HUES64 (cell line): ENCODE measurements at regions not wholly inside any gene's neighbourhood (a gene's known extent, or its start where the extent isn't known, plus 50 kb on each side); places are given as distances from the start of the nearest gene placed in this dataset.

Source experiments
- H3K27ac ChIP-seq: 2 replicates; pipeline ENCODE4 v1.7.0; 2013; ENCODE audit warnings: low read depth, low read length, inconsistent platforms
- H3K27me3 ChIP-seq: 2 replicates; pipeline ENCODE4 v1.6.1; 2013; ENCODE audit warnings: mild to moderate bottlenecking, low read length; ENCODE audit not compliant: insufficient read depth
- H3K36me3 ChIP-seq: 2 replicates; pipeline ENCODE4 v1.6.1; 2013; ENCODE audit warnings: mild to moderate bottlenecking, low read length; ENCODE audit not compliant: insufficient read depth
- H3K4me1 ChIP-seq: 2 replicates; pipeline ENCODE4 v1.6.1; 2013; ENCODE audit warnings: mild to moderate bottlenecking, low read length, moderate library complexity; ENCODE audit not compliant: insufficient read depth
- H3K4me3 ChIP-seq: 2 replicates; pipeline ENCODE4 v1.5.1; 2013; ENCODE audit warnings: mild to moderate bottlenecking, low read length, moderate library complexity
- H3K9ac ChIP-seq: 2 replicates; pipeline ENCODE4 v1.6.1; 2013; ENCODE audit warnings: mild to moderate bottlenecking, low read depth, low read length
- H3K9me3 ChIP-seq: 2 replicates; pipeline ENCODE4 v1.6.1; 2013; ENCODE audit warnings: low read depth, low read length; ENCODE audit not compliant: insufficient read depth
- WGBS: fragments of 150-250, 120-280 bp; methylation state at CpG from one replicate; pipeline ENCODE4 v1.1.7; 2013; ENCODE audit warnings: missing lambda C conversion rate; 5-methylcytosine and 5-hydroxymethylcytosine counted together

GRCh38 chr5:163623524-163623923 is 118.1 kb downstream of the MAT2B start:
- Histone ChIP-seq H3K27me3 (no peaks in the 10 kb centered on the region), H3K36me3 (no peaks in the 10 kb centered on the region), H3K4me1 (no peaks in the 10 kb centered on the region), H3K27ac (no peak overlapping the region), H3K4me3 (no peak overlapping the region), H3K9ac (no peak overlapping the region), H3K9me3 (no peaks in the 10 kb centered on the region)
- WGBS: 90% methylated on average over 1 of the region's 2 CpGs

- WGBS: 87% methylated on average over 1 of the region's 2 CpGs
- H3K9ac ChIP-seq: no peak overlapping the region
- H3K9me3 ChIP-seq: no peaks in the 10 kb centered on the region
- no peaks in the 10 kb centered on the region for H3K27me3 ChIP-seq
- H3K36me3 ChIP-seq: no peaks in the 10 kb centered on the region
- no peaks in the 10 kb centered on the region for H3K4me1 ChIP-seq
- no peak overlapping the region for H3K27ac ChIP-seq
- H3K4me3 ChIP-seq: no peak overlapping the region
Observed at GRCh38 chr5:163623986-163624385, 118.6 kb downstream of the MAT2B start.

- Histone ChIP-seq H3K4me3 (no peak overlapping the region), H3K9me3 (no peaks in the 10 kb centered on the region), H3K36me3 (no peaks in the 10 kb centered on the region), H3K9ac (no peak overlapping the region), H3K27me3 (no peaks in the 10 kb centered on the region), H3K27ac (no peak overlapping the region), H3K4me1 (no peaks in the 10 kb centered on the region)
- WGBS: 95% methylated on average over 4 of the region's 5 CpGs
Observed at GRCh38 chr5:163624431-163624830, 119.0 kb downstream of the MAT2B start.

GRCh38 chr5:163626904-163627434 is 121.5 kb downstream of the MAT2B start:
- Histone ChIP-seq H3K27me3 (no peaks in the 10 kb centered on the region), H3K9me3 (no peaks in the 10 kb centered on the region), H3K36me3 (no peaks in the 10 kb centered on the region), H3K4me3 (no peak overlapping the region), H3K27ac (no peak overlapping the region), H3K4me1 (no peaks in the 10 kb centered on the region), H3K9ac (no peak overlapping the region)
- 93% methylated on average over 5 of the region's 5 CpGs for WGBS

GRCh38 chr5:163631856-163632255 is 126.4 kb downstream of the MAT2B start:
- H3K9me3 ChIP-seq: no peaks in the 10 kb centered on the region
- no peak overlapping the region for H3K4me3 ChIP-seq
- H3K36me3 ChIP-seq: no peaks in the 10 kb centered on the region
- H3K27ac ChIP-seq: no peak overlapping the region
- H3K27me3 ChIP-seq: no peaks in the 10 kb centered on the region
- WGBS: 92% methylated on average over 3 of the region's 3 CpGs
- no peaks in the 10 kb centered on the region for H3K4me1 ChIP-seq
- H3K9ac ChIP-seq: no peak overlapping the region

GRCh38 chr5:163633926-163634460 is 128.6 kb downstream of the MAT2B start:
- H3K27me3 ChIP-seq: no peaks in the 10 kb centered on the region
- H3K36me3 ChIP-seq: no peaks in the 10 kb centered on the region
- no peaks in the 10 kb centered on the region for H3K9me3 ChIP-seq
- no peak overlapping the region for H3K4me3 ChIP-seq
- 91% methylated on average over 3 of the region's 3 CpGs for WGBS
- no peaks in the 10 kb centered on the region for H3K4me1 ChIP-seq
- H3K9ac ChIP-seq: no peak overlapping the region
- no peak overlapping the region for H3K27ac ChIP-seq

- Histone ChIP-seq H3K9me3 (no peaks in the 10 kb centered on the region), H3K9ac (no peak overlapping the region), H3K27me3 (no peaks in the 10 kb centered on the region), H3K4me1 (no peaks in the 10 kb centered on the region), H3K4me3 (no peak overlapping the region), H3K36me3 (no peaks in the 10 kb centered on the region), H3K27ac (no peak overlapping the region)
- 97% methylated on average over 2 of the region's 2 CpGs for WGBS
Observed at GRCh38 chr5:163635631-163636030, 130.2 kb downstream of the MAT2B start.

- 71% methylated on average over 4 of the region's 4 CpGs for WGBS
- no peaks in the 10 kb centered on the region for H3K27me3 ChIP-seq
- H3K4me3 ChIP-seq: no peak overlapping the region
- H3K4me1 ChIP-seq: no peaks in the 10 kb centered on the region
- no peaks in the 10 kb centered on the region for H3K36me3 ChIP-seq
- H3K27ac ChIP-seq: no peak overlapping the region
- H3K9me3 ChIP-seq: no peaks in the 10 kb centered on the region
- H3K9ac ChIP-seq: no peak overlapping the region
Observed at GRCh38 chr5:163642904-163643303, 137.5 kb downstream of the MAT2B start.

- H3K27ac ChIP-seq: no peak overlapping the region
- WGBS: 88% methylated on average over 5 of the region's 5 CpGs
- H3K36me3 ChIP-seq: no peaks in the 10 kb centered on the region
- no peak overlapping the region for H3K4me3 ChIP-seq
- H3K4me1 ChIP-seq: no peaks in the 10 kb centered on the region
- H3K9me3 ChIP-seq: no peaks in the 10 kb centered on the region
- no peak overlapping the region for H3K9ac ChIP-seq
- no peaks in the 10 kb centered on the region for H3K27me3 ChIP-seq
Observed at GRCh38 chr5:163645421-163646416, 140.3 kb downstream of the MAT2B start.

GRCh38 chr5:163649514-163649913 is 144.1 kb downstream of the MAT2B start:
- H3K4me1 ChIP-seq: no peaks in the 10 kb centered on the region
- no peaks in the 10 kb centered on the region for H3K27me3 ChIP-seq
- no peak overlapping the region for H3K4me3 ChIP-seq
- 89% methylated on average over 2 of the region's 2 CpGs for WGBS
- no peak overlapping the region for H3K27ac ChIP-seq
- no peaks in the 10 kb centered on the region for H3K36me3 ChIP-seq
- H3K9me3 ChIP-seq: peaks cover 6% of the 10 kb centered on the region; the same call in 1 of the 2 replicates
- no peak overlapping the region for H3K9ac ChIP-seq

- WGBS: no CpG with 5 or more reads among the region's 1 CpG
- peaks cover 6% of the 10 kb centered on the region; the same call in 1 of the 2 replicates for H3K9me3 ChIP-seq
- H3K27ac ChIP-seq: no peak overlapping the region
- H3K4me1 ChIP-seq: no peaks in the 10 kb centered on the region
- no peak overlapping the region for H3K9ac ChIP-seq
- H3K27me3 ChIP-seq: no peaks in the 10 kb centered on the region
- no peak overlapping the region for H3K4me3 ChIP-seq
- no peaks in the 10 kb centered on the region for H3K36me3 ChIP-seq
Observed at GRCh38 chr5:163653526-163653925, 148.1 kb downstream of the MAT2B start.
